AG04450 (cell line): ENCODE measurements at regions not wholly inside any gene's neighbourhood (a gene's known extent, or its start where the extent isn't known, plus 50 kb on each side); places are given as distances from the start of the nearest gene placed in this dataset.

Experiments
- CTCF ChIA-PET: fragments of 300-600, 350-600 bp; formaldehyde crosslinking; extraction: SDS; loops from one replicate; lab custom pipeline; 2022; ENCODE audit warnings: antibody characterized with exemption, inconsistent platforms; lab: Charles Lee
- POLR2A ChIA-PET: fragments of 350-600 bp; formaldehyde crosslinking; extraction: SDS; loops from one replicate; lab custom pipeline; 2021; ENCODE audit warnings: antibody characterized with exemption, inconsistent platforms; lab: Yijun Ruan, JAX
- DNase-seq: peaks from one replicate; pipeline ENCODE4 v3.0.0-alpha.2; 2011; ENCODE audit warnings: low read depth, low spot score
- H3K27ac ChIP-seq: one replicate; pipeline ENCODE4 v1.5.1; 2012; ENCODE audit warnings: low read depth, low read length, control low read depth
- H3K27me3 ChIP-seq: one replicate; pipeline ENCODE4 v1.6.0; 2012; ENCODE audit warnings: low read length; ENCODE audit not compliant: control insufficient read depth, insufficient read depth
- H3K4me3 ChIP-seq: 2 replicates; pipeline ENCODE4 v1.5.1; 2011; ENCODE audit warnings: mild to moderate bottlenecking, low read depth, low read length, control low read depth
- H3K9me3 ChIP-seq: 2 replicates; pipeline ENCODE4 v1.5.1; 2012; ENCODE audit warnings: low read length; ENCODE audit not compliant: control insufficient read depth, insufficient read depth
- CTCF ChIP-seq: IDR thresholded peaks from 2 replicates; pipeline ENCODE4 v1.5.1; 2011; ENCODE audit warnings: low read depth, low read length, control low read depth, inconsistent platforms

DNA sequence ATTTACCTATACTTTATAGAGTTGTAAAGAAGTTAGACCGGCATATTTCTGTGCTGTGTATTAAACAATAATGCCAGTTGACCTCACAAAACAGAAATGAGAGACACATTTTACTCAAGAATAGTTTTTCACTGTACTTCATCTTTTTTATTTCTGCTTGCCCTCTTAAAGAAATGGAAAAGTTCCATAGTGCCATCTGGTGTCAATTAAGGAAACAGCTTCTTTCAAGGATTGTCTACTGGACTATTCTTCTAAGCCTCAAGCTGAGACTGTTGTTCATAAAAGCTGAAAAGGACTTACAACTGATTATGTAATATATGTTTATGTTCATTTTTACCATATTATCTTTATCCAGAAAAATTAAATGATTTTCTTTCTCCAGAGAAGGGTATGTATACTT lies 1523.7 kb downstream of the ARAP2 start:
- peak; percentile 42 for TF ChIP-seq CTCF
- no peak for DNase-seq
- no peaks in the 10 kb centered on the region for H3K27me3 ChIP-seq
- POLR2A ChIA-PET = no interaction called here
- no peaks in the 10 kb centered on the region for H3K9me3 ChIP-seq
- H3K27ac ChIP-seq = no peak overlapping the region
- CTCF ChIA-PET = interaction anchor here (1.6 kb wide), 1 partner anchor 1072 kb away, joined by 13 read pairs; no protein-coding TSS in a partner anchor
- H3K4me3 ChIP-seq = no peak overlapping the region

- CTCF ChIA-PET = no interaction called here
- POLR2A ChIA-PET = no interaction called here
- Histone ChIP-seq H3K27me3 (no peaks in the 10 kb centered on the region), H3K4me3 (no peak overlapping the region), H3K9me3 (no peaks in the 10 kb centered on the region), H3K27ac (no peak overlapping the region)
- no peak for DNase-seq
- no peak for TF ChIP-seq CTCF
Measured at GRCh38 chr4:34721835-34722234, 1522.5 kb downstream of the ARAP2 start.

- ChIA-PET POLR2A (no interaction called here), CTCF (no interaction called here)
- no peaks in the 10 kb centered on the region for H3K27me3 ChIP-seq
- no peak overlapping the region for H3K4me3 ChIP-seq
- H3K27ac ChIP-seq = no peak overlapping the region
- DNase-seq = no peak
- no peaks in the 10 kb centered on the region for H3K9me3 ChIP-seq
- no peak for TF ChIP-seq CTCF
Measured at GRCh38 chr4:34723605-34724004, 1520.7 kb downstream of the ARAP2 start.

DNA sequence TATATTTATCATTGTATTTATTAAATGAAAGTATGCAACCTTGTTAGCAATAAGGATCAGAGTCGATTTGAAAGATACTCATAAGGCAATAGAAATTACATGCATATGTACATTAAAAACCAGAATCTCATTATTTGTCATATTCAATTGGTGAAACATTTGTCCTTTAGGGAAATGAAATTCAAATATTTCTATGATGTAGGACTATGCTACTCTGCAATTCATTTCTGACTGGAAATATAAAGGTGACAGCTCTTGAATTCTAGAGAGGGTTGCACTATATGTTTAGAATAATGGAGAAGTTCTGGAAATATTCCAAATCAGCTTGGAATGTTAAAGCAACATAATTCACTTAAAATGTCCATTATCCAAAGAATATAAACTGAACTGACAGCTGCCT lies 1519.8 kb downstream of the ARAP2 start:
- H3K27me3 ChIP-seq = no peaks in the 10 kb centered on the region
- H3K4me3 ChIP-seq = no peak overlapping the region
- no peak for DNase-seq
- ChIA-PET POLR2A (no interaction called here), CTCF (no interaction called here)
- no peak overlapping the region for H3K27ac ChIP-seq
- no peaks in the 10 kb centered on the region for H3K9me3 ChIP-seq
- no peak for TF ChIP-seq CTCF

GRCh38 chr4:34731070-34731469 lies 1513.2 kb downstream of the ARAP2 start:
- CTCF ChIA-PET = no interaction called here
- no peak for TF ChIP-seq CTCF
- H3K4me3 ChIP-seq = no peak overlapping the region
- H3K9me3 ChIP-seq = no peaks in the 10 kb centered on the region
- no peak for DNase-seq
- no peaks in the 10 kb centered on the region for H3K27me3 ChIP-seq
- POLR2A ChIA-PET = no interaction called here
- H3K27ac ChIP-seq = no peak overlapping the region
